GM10266 (cell line): ENCODE measurements at regions not wholly inside any gene's neighbourhood (a gene's known extent, or its start where the extent isn't known, plus 50 kb on each side); places are given as distances from the start of the nearest gene placed in this dataset.

ENCODE experiments used
- DNase-seq: peaks from one replicate; pipeline ENCODE4 v3.0.0; 2012; ENCODE audit errors: extremely low spot score
- CTCF ChIP-seq: IDR thresholded peaks from 2 replicates; pipeline ENCODE4 v1.5.1; 2012; ENCODE audit warnings: mild to moderate bottlenecking, low read depth; ENCODE audit not compliant: control insufficient read depth, insufficient read depth; ENCODE audit errors: missing control alignments

GRCh38 chr18:61076986-61077385 is 256.2 kb upstream of the CDH20 start:
- no peak for DNase-seq
- no peak for TF ChIP-seq CTCF

- DNase-seq = no peak
- TF ChIP-seq CTCF = no peak
Observed at GRCh38 chr18:61079714-61080113, 253.5 kb upstream of the CDH20 start.

GRCh38 chr18:61080954-61081528 is 252.2 kb upstream of the CDH20 start:
- DNase-seq = no peak
- no peak for TF ChIP-seq CTCF

DNA sequence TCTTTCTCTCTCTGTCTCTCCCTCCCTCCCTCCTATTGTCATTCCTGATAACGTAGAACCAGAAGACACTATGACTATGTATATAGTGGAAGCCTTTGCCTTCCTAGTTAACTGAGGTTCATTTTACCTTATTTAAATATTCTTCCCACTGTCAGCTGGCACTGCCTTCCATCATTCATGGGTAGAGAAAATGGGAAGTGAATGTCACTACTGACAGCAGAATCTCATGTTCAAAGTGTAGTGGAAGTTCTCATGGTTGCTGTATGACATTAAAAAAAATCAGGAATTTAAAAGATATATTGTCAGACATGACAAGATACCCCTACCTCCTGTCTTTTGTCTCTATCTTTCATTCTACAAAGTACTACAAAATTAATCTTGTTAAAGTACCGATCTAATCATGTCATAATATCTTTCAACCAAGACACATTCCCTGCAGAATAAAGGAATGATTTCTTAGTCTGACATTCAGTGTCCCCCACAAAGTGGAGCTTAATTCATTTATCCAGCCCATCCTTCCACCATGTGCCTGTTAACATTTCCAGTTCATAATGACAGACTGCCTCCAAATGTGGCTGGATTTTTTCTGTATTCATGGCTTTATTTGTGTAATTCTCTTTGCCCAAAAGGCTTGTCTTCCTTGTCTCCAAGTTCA is 250.1 kb upstream of the CDH20 start:
- no peak for TF ChIP-seq CTCF

GRCh38 chr18:61085036-61085435 is 248.2 kb upstream of the CDH20 start:
- DNase-seq = no peak
- TF ChIP-seq CTCF = no peak

More for the DNA sequence above, 250.1 kb upstream of the CDH20 start:
- DNase-seq = no peak

DNA sequence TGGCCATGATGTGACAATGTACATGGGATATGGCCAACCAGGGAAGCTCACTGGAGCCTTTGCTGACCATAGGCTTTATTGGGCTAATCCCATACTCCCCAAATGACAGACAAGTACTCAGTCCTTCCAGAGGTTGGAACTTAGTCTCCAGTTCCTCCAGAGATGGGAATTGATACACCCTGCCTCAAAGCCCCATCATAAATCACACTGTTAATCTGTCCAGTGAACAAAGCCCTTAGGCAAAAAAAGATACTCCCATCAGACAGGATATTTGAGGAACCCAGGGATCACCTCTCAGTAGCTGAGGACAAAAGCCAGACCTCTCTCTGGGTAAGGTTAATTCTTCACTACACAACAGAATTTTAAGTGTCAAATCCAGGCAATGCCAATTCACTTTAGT is 247.5 kb upstream of the CDH20 start:
- TF ChIP-seq CTCF = no peak
- DNase-seq = no peak

GRCh38 chr18:61086657-61087056 is 246.6 kb upstream of the CDH20 start:
- no peak for TF ChIP-seq CTCF
- DNase-seq = no peak
